Gastroesophageal sphincter (tissue), 3 donors: ENCODE measurements at regions not wholly inside any gene's neighbourhood (a gene's known extent, or its start where the extent isn't known, plus 50 kb on each side); places are given as distances from the start of the nearest gene placed in this dataset.

Experiments
- CTCF ChIP-seq, 4 experiments: fragments of 200-600 bp in 2 of 4; fragments of 450-650 bp in 2 of 4; sonication (generic) in 1 of 4; IDR thresholded peaks; one replicate each; pipeline ENCODE4 v1.5.1; 2017 to 2019; ENCODE audit warnings: antibody characterized with exemption in 4 of 4, mild to moderate bottlenecking in 2 of 4, moderate library complexity in 2 of 4
- EP300 ChIP-seq: sonication (generic); formaldehyde crosslinking; IDR thresholded peaks from one replicate; pipeline ENCODE4 v1.6.1; 2017; ENCODE audit warnings: antibody characterized with exemption, mild to moderate bottlenecking
- POLR2A ChIP-seq, 2 donors: fragments of 450-650 bp; IDR thresholded peaks; one replicate each; pipeline ENCODE4 v1.6.1; 2017; ENCODE audit warnings: antibody characterized with exemption in 2 of 2, mild to moderate bottlenecking in 2 of 2, moderate library complexity in 1 of 2

GRCh38 chr3:103189941-103190340, 755.1 kb downstream of the ZPLD1 start:
- TF ChIP-seq CTCF (IDR thresholded peaks at IDR 0.05) (no peak), POLR2A (IDR thresholded peaks at IDR 0.05) (no peak), EP300 (no peak)
